KMS-11 (cell line): ENCODE measurements at regions not wholly inside any gene's neighbourhood (a gene's known extent, or its start where the extent isn't known, plus 50 kb on each side); places are given as distances from the start of the nearest gene placed in this dataset.
"Not testable (repeated sequence)": the region's sequence is repeated elsewhere in the genome, so short reads cannot be mapped to it uniquely, and the experiment has no call there.

ENCODE experiments used
- H2AFZ ChIP-seq: fragments of 200-600 bp; sonication (generic); 2 replicates; pipeline ENCODE4 v1.6.1; 2016; ENCODE audit warnings: antibody characterized with exemption, mixed run types, low read depth
- H3K27ac ChIP-seq: fragments of 200-600 bp; sonication (generic); 2 replicates; pipeline ENCODE4 v1.6.1; 2016; ENCODE audit warnings: mild to moderate bottlenecking, mixed run types
- H3K27me3 ChIP-seq: fragments of 200-600 bp; sonication (generic); 2 replicates; pipeline ENCODE4 v1.6.1; 2017; ENCODE audit warnings: mild to moderate bottlenecking, low read depth, mixed run types, moderate library complexity; ENCODE audit not compliant: insufficient read depth
- H3K36me3 ChIP-seq: fragments of 200-600 bp; sonication (generic); 2 replicates; pipeline ENCODE4 v1.6.1; 2017; ENCODE audit warnings: mild to moderate bottlenecking, mixed run types; ENCODE audit not compliant: insufficient read depth
- H3K4me1 ChIP-seq: fragments of 200-600 bp; sonication (generic); 2 replicates; pipeline ENCODE4 v1.6.1; 2016; ENCODE audit warnings: mild to moderate bottlenecking, low read depth, mixed run types; ENCODE audit not compliant: poor library complexity, severe bottlenecking
- H3K4me2 ChIP-seq: fragments of 200-600 bp; sonication (generic); 2 replicates; pipeline ENCODE4 v1.7.0; 2016; ENCODE audit warnings: mild to moderate bottlenecking, mixed run types
- H3K4me3 ChIP-seq: fragments of 200-600 bp; sonication (generic); IDR thresholded peaks from 2 replicates; pipeline ENCODE4 v1.6.1; 2017; ENCODE audit warnings: low read depth, low read length, mixed read lengths; ENCODE audit not compliant: insufficient read depth
- H3K79me2 ChIP-seq: fragments of 200-600 bp; sonication (generic); 2 replicates; pipeline ENCODE4 v1.6.1; 2016; ENCODE audit warnings: low read depth, mixed run types; ENCODE audit not compliant: insufficient read depth
- H3K9ac ChIP-seq: fragments of 200-600 bp; sonication (generic); 2 replicates; pipeline ENCODE4 v1.6.1; 2016; ENCODE audit warnings: mild to moderate bottlenecking, mixed run types
- H4K20me1 ChIP-seq: fragments of 200-600 bp; sonication (generic); 2 replicates; pipeline ENCODE4 v1.6.1; 2016; ENCODE audit warnings: mild to moderate bottlenecking, mixed run types; ENCODE audit not compliant: insufficient read depth
- TF ChIP-seq, protein P1 (sequence below): fragments of 200-600 bp; sonication (generic); conservative IDR thresholded peaks from 2 replicates; pipeline ENCODE4 v1.6.1; 2017; ENCODE audit warnings: low read depth, mild to moderate bottlenecking, antibody characterized with exemption, low read length, moderate library complexity, mixed read lengths

DNA sequence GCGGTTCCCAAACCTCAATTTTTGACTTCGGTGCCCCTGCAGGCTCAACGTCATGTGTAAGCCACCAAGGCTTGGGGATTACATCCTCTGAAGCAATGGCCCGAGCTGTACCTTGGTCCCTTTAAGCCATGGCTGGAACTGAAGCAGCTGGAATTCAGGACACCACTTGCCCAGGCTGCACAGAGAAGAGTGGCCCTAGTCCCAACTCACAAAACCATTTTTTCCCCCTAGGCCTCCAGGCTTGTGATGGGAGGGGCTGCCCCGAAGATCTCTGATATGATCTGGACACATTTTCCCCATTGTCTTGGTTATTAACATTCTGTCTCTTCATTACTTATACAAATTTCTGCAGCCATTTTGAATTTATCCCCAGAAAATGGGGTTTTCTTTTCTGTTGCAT, 233.3 kb upstream of the ADGRL4 start:
- H3K4me2 ChIP-seq, result no peak overlapping the region
- no peaks in the 10 kb centered on the region for H4K20me1 ChIP-seq
- H3K27ac ChIP-seq, result no peak overlapping the region
- H3K36me3 ChIP-seq, result no peaks in the 10 kb centered on the region
- H3K4me3 ChIP-seq, result no peak overlapping the region
- no peak overlapping the region for H2AFZ ChIP-seq
- no peaks in the 10 kb centered on the region for H3K4me1 ChIP-seq
- TF ChIP-seq, protein P1, sequence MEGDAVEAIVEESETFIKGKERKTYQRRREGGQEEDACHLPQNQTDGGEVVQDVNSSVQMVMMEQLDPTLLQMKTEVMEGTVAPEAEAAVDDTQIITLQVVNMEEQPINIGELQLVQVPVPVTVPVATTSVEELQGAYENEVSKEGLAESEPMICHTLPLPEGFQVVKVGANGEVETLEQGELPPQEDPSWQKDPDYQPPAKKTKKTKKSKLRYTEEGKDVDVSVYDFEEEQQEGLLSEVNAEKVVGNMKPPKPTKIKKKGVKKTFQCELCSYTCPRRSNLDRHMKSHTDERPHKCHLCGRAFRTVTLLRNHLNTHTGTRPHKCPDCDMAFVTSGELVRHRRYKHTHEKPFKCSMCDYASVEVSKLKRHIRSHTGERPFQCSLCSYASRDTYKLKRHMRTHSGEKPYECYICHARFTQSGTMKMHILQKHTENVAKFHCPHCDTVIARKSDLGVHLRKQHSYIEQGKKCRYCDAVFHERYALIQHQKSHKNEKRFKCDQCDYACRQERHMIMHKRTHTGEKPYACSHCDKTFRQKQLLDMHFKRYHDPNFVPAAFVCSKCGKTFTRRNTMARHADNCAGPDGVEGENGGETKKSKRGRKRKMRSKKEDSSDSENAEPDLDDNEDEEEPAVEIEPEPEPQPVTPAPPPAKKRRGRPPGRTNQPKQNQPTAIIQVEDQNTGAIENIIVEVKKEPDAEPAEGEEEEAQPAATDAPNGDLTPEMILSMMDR, result no peak
- no peak overlapping the region for H3K9ac ChIP-seq
- H3K79me2 ChIP-seq, result no peaks in the 10 kb centered on the region
- H3K27me3 ChIP-seq, result no peaks in the 10 kb centered on the region

GRCh38 chr1:79235301-79236002, 228.9 kb upstream of the ADGRL4 start:
- no peak overlapping the region for H3K4me3 ChIP-seq
- H3K27ac ChIP-seq, result no peak overlapping the region
- H3K27me3 ChIP-seq, result no peaks in the 10 kb centered on the region
- no peaks in the 10 kb centered on the region for H4K20me1 ChIP-seq
- H3K9ac ChIP-seq, result no peak overlapping the region
- no peaks in the 10 kb centered on the region for H3K79me2 ChIP-seq
- no peaks in the 10 kb centered on the region for H3K36me3 ChIP-seq
- H3K4me2 ChIP-seq, result no peak overlapping the region
- H2AFZ ChIP-seq, result no peak overlapping the region
- TF ChIP-seq, protein P1, result no peak
- no peaks in the 10 kb centered on the region for H3K4me1 ChIP-seq

- H3K4me2 ChIP-seq, result no peak overlapping the region
Observed at GRCh38 chr1:79232818-79233217, 226.3 kb upstream of the ADGRL4 start.

GRCh38 chr1:79230751-79231150, 224.2 kb upstream of the ADGRL4 start:
- not testable (repeated sequence) for H3K27ac ChIP-seq, H3K4me2 ChIP-seq, H3K27me3 ChIP-seq, H3K36me3 ChIP-seq, H3K4me3 ChIP-seq, H2AFZ ChIP-seq, H3K4me1 ChIP-seq, H3K79me2 ChIP-seq, H4K20me1 ChIP-seq, H3K9ac ChIP-seq

More at GRCh38 chr1:79232818-79233217, 226.3 kb upstream of the ADGRL4 start:
- TF ChIP-seq, protein P1, result no peak
- no peaks in the 10 kb centered on the region for H3K4me1 ChIP-seq
- H3K4me3 ChIP-seq, result no peak overlapping the region
- no peaks in the 10 kb centered on the region for H3K79me2 ChIP-seq
- no peaks in the 10 kb centered on the region for H4K20me1 ChIP-seq
- no peak overlapping the region for H3K9ac ChIP-seq
- H3K27ac ChIP-seq, result no peak overlapping the region
- no peaks in the 10 kb centered on the region for H3K27me3 ChIP-seq
- H2AFZ ChIP-seq, result no peak overlapping the region
- no peaks in the 10 kb centered on the region for H3K36me3 ChIP-seq

DNA sequence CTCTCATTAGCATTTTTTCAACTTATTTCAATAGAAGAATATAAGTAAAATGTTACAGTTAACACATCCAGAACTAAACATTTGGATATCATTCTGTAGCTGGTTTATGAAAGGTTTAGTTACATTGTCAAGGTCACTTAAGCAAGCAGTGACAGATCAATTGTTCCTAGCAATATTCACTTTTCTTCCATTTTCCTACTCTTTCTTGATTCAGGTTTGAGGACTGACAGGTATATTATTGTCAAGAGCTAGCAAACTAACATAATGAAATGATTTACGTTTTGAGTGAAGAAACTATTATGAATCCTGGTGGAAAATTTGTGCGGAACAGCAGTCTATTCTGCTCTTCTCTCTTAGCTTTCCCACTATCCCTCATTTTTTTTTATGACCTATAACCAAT, 220.4 kb upstream of the ADGRL4 start:
- H3K79me2 ChIP-seq, result no peaks in the 10 kb centered on the region
- no peak overlapping the region for H3K9ac ChIP-seq
- no peaks in the 10 kb centered on the region for H4K20me1 ChIP-seq
- H3K36me3 ChIP-seq, result no peaks in the 10 kb centered on the region
- no peak overlapping the region for H3K27ac ChIP-seq
- TF ChIP-seq, protein P1, result no peak
- no peak overlapping the region for H3K4me3 ChIP-seq
- H3K4me2 ChIP-seq, result no peak overlapping the region
- no peaks in the 10 kb centered on the region for H3K4me1 ChIP-seq
- no peak overlapping the region for H2AFZ ChIP-seq
- no peaks in the 10 kb centered on the region for H3K27me3 ChIP-seq
